Skin epidermis (tissue), 12 donors: ENCODE measurements at regions not wholly inside any gene's neighbourhood (a gene's known extent, or its start where the extent isn't known, plus 50 kb on each side); places are given as distances from the start of the nearest gene placed in this dataset.

Experiments
- H3K27ac ChIP-seq, 21 experiments: fragments of 200-600 bp; sonication (generic) in 11 of 21; one replicate each; pipeline ENCODE4 v1.5.0; 2020; ENCODE audit warnings: mild to moderate bottlenecking in 3 of 21, inconsistent platforms in 2 of 21, moderate library complexity in 2 of 21
- H3K4me3 ChIP-seq, 7 experiments: fragments of 200-600 bp; sonication (generic) in 2 of 7; one replicate each; pipeline ENCODE4 v1.5.0; 2020; ENCODE audit warnings: inconsistent platforms in 2 of 7, mild to moderate bottlenecking in 2 of 7, moderate library complexity in 1 of 7

DNA sequence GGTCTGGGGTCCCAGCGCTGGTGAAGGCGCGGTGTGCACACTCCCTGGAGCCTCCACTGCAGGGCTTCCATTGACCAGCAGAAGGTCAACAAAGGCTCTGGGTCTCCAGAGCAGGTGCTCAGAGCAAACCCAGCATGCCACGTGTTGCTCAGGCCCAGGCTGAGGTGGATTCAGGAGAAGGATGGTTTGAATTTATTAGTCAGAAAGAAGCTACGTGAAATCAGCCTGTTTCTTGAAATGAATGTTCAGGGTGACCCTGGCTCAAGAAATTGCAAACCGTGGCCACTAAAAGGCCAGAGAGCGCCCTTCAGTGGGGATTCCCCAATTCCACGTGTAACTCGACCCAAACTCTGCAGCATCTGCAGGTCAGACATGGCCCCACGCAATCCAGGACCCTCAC, 82.7 kb upstream of the PFKP start:
- Histone ChIP-seq H3K27ac (no peak overlapping the region), H3K4me3 (no peak overlapping the region)

- Histone ChIP-seq H3K27ac (no peak overlapping the region), H3K4me3 (no peak overlapping the region)
Measured at GRCh38 chr10:2982146-2982545, 85.2 kb upstream of the PFKP start.

- H3K27ac ChIP-seq: no peak overlapping the region
- H3K4me3 ChIP-seq: no peak overlapping the region
Measured at GRCh38 chr10:2981361-2981801, 86.0 kb upstream of the PFKP start.

GRCh38 chr10:2980791-2981360, 86.5 kb upstream of the PFKP start:
- H3K4me3 ChIP-seq: no peak overlapping the region
- no peak overlapping the region for H3K27ac ChIP-seq

- peak overlapping the region in 1 of 21 experiments; percentile 23 for H3K27ac ChIP-seq
- H3K4me3 ChIP-seq: no peak overlapping the region
Measured at GRCh38 chr10:2980116-2980515, 87.2 kb upstream of the PFKP start.

- H3K27ac ChIP-seq: peak overlapping the region in 1 of 21 experiments; percentile 23
- no peak overlapping the region for H3K4me3 ChIP-seq
Measured at GRCh38 chr10:2979306-2979705, 88.0 kb upstream of the PFKP start.

DNA sequence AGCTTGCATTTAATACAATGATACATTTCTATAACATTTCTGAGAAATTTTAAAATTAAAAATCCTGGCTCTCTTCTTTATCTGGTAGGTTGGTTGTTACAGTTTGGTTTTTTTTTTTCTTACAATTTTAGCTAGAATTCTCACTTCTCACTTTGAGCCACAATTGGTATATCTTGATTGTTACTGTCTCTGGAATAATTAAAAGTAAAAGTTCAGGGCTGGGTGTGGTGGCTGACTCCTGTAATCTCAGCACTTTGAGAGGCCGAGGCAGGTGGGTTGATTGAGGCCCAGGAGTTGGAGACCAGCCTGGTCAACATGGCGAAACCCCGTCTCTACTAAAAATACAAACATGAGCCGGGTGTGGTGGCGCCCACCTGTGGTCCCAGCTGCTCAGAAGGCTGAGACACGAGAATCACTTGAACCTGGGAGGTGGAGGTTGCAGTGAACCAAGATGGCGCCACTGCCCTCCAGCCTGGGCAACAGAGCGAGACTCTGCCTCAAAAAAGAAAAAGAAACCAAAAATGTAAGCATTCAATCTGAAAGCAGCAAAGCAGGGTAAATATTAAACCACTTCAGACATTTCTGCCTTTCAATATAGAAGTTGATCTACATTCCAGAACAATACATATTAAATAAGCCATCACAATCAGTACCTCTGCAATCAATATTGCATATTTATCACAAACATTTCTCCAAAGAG, 88.6 kb upstream of the PFKP start:
- Histone ChIP-seq H3K4me3 (no peak overlapping the region), H3K27ac (no peak overlapping the region)

GRCh38 chr10:2978111-2978510, 89.2 kb upstream of the PFKP start:
- Histone ChIP-seq H3K27ac (no peak overlapping the region), H3K4me3 (no peak overlapping the region)

GRCh38 chr10:2974503-2975207, 92.7 kb upstream of the PFKP start:
- Histone ChIP-seq H3K27ac (no peak overlapping the region), H3K4me3 (no peak overlapping the region)

DNA sequence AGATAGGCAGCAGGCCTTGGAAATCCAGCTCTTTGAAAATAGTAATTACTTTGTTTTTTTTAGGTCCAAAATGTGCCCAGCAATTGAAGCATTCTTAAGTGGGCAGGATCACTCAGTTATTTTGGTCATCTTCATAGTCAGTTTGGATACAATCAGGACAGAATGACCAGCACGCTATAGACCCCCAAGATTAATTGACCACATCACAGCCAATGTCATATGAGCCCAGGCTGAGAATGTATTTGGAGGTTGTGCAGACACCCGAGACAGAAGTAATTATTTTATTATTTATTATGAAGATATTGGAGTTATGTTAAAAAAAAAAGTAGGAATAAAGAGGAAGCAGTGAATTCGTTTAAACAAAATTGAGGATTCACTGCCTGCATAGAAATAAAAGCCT, 93.3 kb upstream of the PFKP start:
- H3K4me3 ChIP-seq: no peak overlapping the region
- no peak overlapping the region for H3K27ac ChIP-seq

DNA sequence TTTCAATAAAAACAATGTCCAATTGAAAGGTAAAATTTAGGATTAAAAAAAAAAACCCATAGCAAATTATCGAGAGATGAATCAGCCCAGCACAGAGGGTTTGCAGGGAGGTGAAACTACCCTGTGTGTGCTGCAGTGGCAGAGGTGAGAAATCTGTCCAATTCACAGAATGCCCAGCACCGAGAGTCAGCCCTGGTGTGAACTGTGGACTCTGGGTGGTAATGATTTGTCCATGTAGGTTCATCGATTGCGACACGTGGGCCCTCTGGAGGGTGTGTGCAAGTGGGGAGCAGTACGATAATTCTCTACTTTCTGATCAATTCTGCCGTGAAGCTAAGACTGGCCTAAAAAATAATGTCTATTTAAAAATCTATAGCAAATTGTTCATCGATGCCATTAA, 94.5 kb upstream of the PFKP start:
- Histone ChIP-seq H3K27ac (no peak overlapping the region), H3K4me3 (no peak overlapping the region)

- H3K27ac ChIP-seq: no peak overlapping the region
Measured at GRCh38 chr10:2972216-2972615, 95.1 kb upstream of the PFKP start.

GRCh38 chr10:2970190-2970823, 97.0 kb upstream of the PFKP start:
- no peak overlapping the region for H3K27ac ChIP-seq
- H3K4me3 ChIP-seq: no peak overlapping the region

More at GRCh38 chr10:2972216-2972615, 95.1 kb upstream of the PFKP start:
- H3K4me3 ChIP-seq: no peak overlapping the region

DNA sequence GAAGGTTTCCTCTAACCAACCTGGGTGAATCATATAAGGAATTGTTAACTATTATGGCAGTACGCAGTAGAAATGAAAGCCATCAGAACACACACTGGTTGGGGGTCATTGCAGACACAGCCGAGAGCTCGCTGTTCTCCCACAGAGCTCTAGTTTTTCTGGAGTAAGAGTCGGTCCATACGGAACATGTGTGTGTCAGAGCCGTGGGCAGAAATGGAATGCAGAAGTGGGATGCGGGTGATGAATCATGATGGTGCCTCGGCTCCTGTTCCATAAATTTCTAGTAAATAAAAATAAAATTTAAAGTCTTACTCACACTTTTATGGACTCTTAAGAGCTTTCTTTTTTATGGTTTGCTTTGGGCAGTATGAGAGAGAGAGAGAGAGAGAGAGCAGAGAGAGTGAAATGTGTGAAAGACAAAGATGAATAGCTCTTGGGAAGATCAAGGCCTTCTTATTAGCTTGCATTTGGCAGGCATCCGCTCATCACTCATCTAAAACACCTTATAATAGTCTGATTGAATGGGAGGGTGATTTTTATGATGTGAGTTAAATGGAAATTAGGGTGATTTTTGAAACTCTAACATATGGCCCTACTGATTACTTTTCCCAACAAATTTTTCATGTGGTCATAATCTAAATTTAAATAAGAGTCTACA, 98.8 kb upstream of the PFKP start:
- Histone ChIP-seq H3K27ac (no peak overlapping the region), H3K4me3 (no peak overlapping the region)

- H3K4me3 ChIP-seq: no peak overlapping the region
- H3K27ac ChIP-seq: no peak overlapping the region
Measured at GRCh38 chr10:2966134-2966533, 101.2 kb upstream of the PFKP start.

- Histone ChIP-seq H3K27ac (no peak overlapping the region), H3K4me3 (no peak overlapping the region)
Measured at GRCh38 chr10:2964632-2965296, 102.6 kb upstream of the PFKP start.

GRCh38 chr10:2963889-2964631, 103.3 kb upstream of the PFKP start:
- H3K4me3 ChIP-seq: no peak overlapping the region
- no peak overlapping the region for H3K27ac ChIP-seq

DNA sequence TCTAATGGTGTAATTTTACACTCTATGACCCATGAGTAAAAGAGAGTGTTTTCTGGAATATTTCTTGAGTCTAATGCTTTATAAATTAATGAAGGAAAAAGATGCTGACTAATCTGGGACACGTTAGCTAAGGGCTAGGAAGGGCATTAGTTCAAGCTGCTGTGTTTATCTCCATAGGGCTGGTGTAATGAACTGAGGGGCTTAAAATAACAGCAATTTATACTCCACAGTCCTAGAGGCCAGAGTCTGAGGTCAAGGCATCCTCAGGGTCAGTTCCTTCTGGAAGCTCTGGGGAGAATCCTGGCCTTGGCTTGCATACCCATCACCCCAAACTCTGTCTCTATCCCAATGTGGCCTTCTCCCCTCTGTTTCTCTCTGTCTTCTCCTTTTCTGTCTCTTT, 105.2 kb upstream of the PFKP start:
- Histone ChIP-seq H3K4me3 (no peak overlapping the region), H3K27ac (no peak overlapping the region)

DNA sequence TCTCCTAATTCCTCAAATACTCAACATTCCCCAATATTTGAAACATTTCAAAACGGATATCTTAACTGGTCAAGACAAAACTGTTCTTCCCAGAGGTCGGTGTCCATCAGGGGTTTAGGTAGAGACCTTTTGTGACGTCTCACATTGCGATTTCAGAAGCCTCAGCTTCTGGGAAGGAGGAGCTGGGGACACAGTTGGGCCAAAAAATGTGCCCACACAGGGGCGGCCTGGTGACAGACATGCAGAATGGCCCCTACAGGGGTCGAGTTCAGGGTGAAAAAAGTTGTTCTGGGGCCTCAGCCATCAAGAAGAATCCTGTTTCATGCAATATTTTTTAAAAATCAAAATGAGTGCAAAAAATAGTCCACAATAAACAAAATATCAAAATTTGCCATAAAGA, 108.7 kb upstream of the PFKP start:
- no peak overlapping the region for H3K27ac ChIP-seq
- no peak overlapping the region for H3K4me3 ChIP-seq
